SK-N-SH treated with all-trans-retinoic acid at 6 μM for 48 hours (cell line): ENCODE measurements at regions not wholly inside any gene's neighbourhood (a gene's known extent, or its start where the extent isn't known, plus 50 kb on each side); places are given as distances from the start of the nearest gene placed in this dataset.

ENCODE experiments used
- ARNTL ChIP-seq: fragments of 450-650 bp; formaldehyde crosslinking; IDR thresholded peaks from 2 replicates; pipeline ENCODE4 v1.5.0; 2020; ENCODE audit warnings: low read depth, mild to moderate bottlenecking, moderate library complexity, borderline replicate concordance
- BACH2 ChIP-seq: fragments of 250-450 bp; sonication (Bioruptor Pico); IDR thresholded peaks from 2 replicates; pipeline ENCODE4 v1.9.0; 2021; ENCODE audit warnings: mild to moderate bottlenecking, borderline replicate concordance
- OSR1 ChIP-seq: fragments of 250-450 bp; sonication (Bioruptor Pico); IDR thresholded peaks from 2 replicates; pipeline ENCODE4 v1.8.0; 2022; ENCODE audit warnings: moderate library complexity, mild to moderate bottlenecking, inconsistent platforms
- PATZ1 ChIP-seq: fragments of 250-450 bp; sonication (Bioruptor Pico); IDR thresholded peaks from 2 replicates; pipeline ENCODE4 v1.8.0; 2020; ENCODE audit warnings: mild to moderate bottlenecking, moderate library complexity, borderline replicate concordance
- PPARA ChIP-seq: fragments of 250-450 bp; sonication (Bioruptor Pico); IDR thresholded peaks from 2 replicates; pipeline ENCODE4 v1.5.0; 2020; ENCODE audit warnings: mild to moderate bottlenecking, borderline replicate concordance
- SNAI2 ChIP-seq: fragments of 250-450 bp; sonication (Bioruptor Pico); IDR thresholded peaks from 2 replicates; pipeline ENCODE4 v1.5.0; 2020; ENCODE audit warnings: mild to moderate bottlenecking, moderate library complexity
- TOX ChIP-seq: fragments of 250-450 bp; sonication (Bioruptor Pico); IDR thresholded peaks from 2 replicates; pipeline ENCODE4 v1.8.0; 2021; ENCODE audit warnings: mild to moderate bottlenecking, moderate library complexity, borderline replicate concordance
- ZC3H10 ChIP-seq: fragments of 250-450 bp; sonication (Bioruptor Pico); IDR thresholded peaks from 2 replicates; pipeline ENCODE4 v1.5.1; 2021; ENCODE audit warnings: mild to moderate bottlenecking, moderate library complexity
- ZFP3 ChIP-seq: fragments of 250-450 bp; sonication (Bioruptor Pico); IDR thresholded peaks from 2 replicates; pipeline ENCODE4 v1.5.0; 2020; ENCODE audit warnings: mild to moderate bottlenecking, moderate library complexity
- ZFP30 ChIP-seq: fragments of 450-650 bp; formaldehyde crosslinking; IDR thresholded peaks from 2 replicates; pipeline ENCODE4 v1.5.0; 2022; ENCODE audit warnings: mild to moderate bottlenecking, moderate library complexity
- ZNF70 ChIP-seq: fragments of 450-650 bp; formaldehyde crosslinking; IDR thresholded peaks from 2 replicates; pipeline ENCODE4 v1.5.0; 2020; ENCODE audit warnings: mild to moderate bottlenecking, moderate library complexity
- TF ChIP-seq, protein P1 (sequence below): fragments of 250-450 bp; sonication (Bioruptor Pico); IDR thresholded peaks from 2 replicates; pipeline ENCODE4 v1.8.0; 2021; ENCODE audit warnings: low read depth, mild to moderate bottlenecking, moderate library complexity, borderline replicate concordance
- TF ChIP-seq, protein P2 (sequence below): fragments of 250-450 bp; sonication (Bioruptor Pico); IDR thresholded peaks from 2 replicates; pipeline ENCODE4 v1.5.0; 2020; ENCODE audit warnings: mild to moderate bottlenecking, moderate library complexity

DNA sequence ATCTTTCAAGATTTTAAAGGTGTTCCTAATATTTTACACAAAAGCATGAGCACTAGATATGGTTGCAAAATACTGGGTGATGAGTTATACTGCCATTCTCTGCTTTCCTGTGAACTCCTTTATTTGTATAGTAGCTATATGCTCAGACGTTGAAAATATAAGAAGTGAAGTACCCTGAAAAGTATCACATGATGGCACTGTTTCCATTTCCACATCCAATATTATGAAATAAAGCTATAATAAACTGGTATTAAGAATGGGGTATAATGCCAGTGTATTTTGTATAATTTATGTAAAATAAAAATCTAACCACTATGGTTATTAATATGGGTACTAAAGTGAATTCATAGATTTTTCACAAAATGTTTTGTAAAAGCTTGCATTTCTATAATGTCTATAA lies 79.6 kb upstream of the FOXP2 start:
- no peak for TF ChIP-seq ZC3H10 (CRISPR knock-in tag)
- no peak for TF ChIP-seq SNAI2 (CRISPR knock-in tag)
- TF ChIP-seq BACH2, result no peak
- TF ChIP-seq PATZ1 (CRISPR knock-in tag), result no peak
- no peak for TF ChIP-seq ARNTL
- TF ChIP-seq ZFP30 (CRISPR knock-in tag), result no peak
- TF ChIP-seq, protein P1, sequence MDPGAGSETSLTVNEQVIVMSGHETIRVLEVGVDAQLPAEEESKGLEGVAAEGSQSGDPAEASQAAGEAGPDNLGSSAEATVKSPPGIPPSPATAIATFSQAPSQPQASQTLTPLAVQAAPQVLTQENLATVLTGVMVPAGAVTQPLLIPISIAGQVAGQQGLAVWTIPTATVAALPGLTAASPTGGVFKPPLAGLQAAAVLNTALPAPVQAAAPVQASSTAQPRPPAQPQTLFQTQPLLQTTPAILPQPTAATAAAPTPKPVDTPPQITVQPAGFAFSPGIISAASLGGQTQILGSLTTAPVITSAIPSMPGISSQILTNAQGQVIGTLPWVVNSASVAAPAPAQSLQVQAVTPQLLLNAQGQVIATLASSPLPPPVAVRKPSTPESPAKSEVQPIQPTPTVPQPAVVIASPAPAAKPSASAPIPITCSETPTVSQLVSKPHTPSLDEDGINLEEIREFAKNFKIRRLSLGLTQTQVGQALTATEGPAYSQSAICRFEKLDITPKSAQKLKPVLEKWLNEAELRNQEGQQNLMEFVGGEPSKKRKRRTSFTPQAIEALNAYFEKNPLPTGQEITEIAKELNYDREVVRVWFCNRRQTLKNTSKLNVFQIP (CRISPR knock-in tag), result no peak
- no peak for TF ChIP-seq TOX (CRISPR knock-in tag)
- TF ChIP-seq, protein P2, sequence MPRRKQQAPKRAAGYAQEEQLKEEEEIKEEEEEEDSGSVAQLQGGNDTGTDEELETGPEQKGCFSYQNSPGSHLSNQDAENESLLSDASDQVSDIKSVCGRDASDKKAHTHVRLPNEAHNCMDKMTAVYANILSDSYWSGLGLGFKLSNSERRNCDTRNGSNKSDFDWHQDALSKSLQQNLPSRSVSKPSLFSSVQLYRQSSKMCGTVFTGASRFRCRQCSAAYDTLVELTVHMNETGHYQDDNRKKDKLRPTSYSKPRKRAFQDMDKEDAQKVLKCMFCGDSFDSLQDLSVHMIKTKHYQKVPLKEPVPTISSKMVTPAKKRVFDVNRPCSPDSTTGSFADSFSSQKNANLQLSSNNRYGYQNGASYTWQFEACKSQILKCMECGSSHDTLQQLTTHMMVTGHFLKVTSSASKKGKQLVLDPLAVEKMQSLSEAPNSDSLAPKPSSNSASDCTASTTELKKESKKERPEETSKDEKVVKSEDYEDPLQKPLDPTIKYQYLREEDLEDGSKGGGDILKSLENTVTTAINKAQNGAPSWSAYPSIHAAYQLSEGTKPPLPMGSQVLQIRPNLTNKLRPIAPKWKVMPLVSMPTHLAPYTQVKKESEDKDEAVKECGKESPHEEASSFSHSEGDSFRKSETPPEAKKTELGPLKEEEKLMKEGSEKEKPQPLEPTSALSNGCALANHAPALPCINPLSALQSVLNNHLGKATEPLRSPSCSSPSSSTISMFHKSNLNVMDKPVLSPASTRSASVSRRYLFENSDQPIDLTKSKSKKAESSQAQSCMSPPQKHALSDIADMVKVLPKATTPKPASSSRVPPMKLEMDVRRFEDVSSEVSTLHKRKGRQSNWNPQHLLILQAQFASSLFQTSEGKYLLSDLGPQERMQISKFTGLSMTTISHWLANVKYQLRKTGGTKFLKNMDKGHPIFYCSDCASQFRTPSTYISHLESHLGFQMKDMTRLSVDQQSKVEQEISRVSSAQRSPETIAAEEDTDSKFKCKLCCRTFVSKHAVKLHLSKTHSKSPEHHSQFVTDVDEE, result no peak
- TF ChIP-seq ZNF70 (CRISPR knock-in tag), result no peak
- no peak for TF ChIP-seq ZFP3 (CRISPR knock-in tag)
- no peak for TF ChIP-seq PPARA (CRISPR knock-in tag)
- TF ChIP-seq OSR1 (CRISPR knock-in tag), result no peak
